ENCODE measurements at regions not wholly inside any gene's neighbourhood (a gene's known extent, or its start where the extent isn't known, plus 50 kb on each side); places are given as distances from the start of the nearest gene placed in this dataset.
A peak's percentile ranks its signal among the peaks of the same experiment; 100 is the strongest.

DNA sequence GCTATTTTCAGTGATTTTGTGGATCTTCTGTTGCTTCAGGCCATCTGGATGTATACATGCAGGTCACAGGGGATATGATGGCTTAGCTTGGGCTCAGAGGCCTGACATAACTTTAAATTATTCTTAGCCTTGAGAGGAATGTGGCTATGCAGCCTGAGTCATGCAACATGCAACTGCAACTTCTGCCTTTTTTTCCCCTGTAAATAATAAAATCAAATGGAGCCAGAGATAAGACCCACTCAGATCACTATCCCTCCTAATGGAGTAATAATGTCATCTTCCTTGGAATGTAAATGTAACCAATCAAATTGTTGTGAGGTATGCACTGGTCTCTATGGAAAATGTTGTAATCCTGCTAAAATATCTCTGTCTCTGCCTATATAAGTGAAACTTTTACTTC lies 54.9 kb downstream of the MAGEB17 start:
- DNase-seq (ENCODE audit: extremely low read depth in 1 of 2, low read depth in 1 of 2): no peak

DNA sequence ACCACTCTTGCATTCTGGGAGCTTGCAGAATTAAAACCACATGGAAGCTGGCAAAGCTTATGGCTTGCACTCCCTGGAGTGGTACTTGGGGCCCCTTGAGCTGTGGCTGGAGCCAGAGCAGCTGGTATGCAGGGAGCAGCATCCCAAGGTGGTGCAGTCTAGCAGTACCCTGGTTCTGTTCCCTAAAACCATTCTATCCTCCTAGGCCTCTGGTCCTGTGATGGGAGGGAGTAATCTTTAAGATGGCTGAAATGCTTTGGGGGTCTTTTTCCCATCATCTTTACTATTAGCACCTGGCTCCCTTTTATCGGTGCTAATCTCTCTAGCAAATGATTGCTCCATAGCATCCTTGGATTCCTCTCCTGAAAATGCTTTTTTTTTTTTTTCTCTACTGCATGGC lies 56.1 kb downstream of the MAGEB17 start:
- DNase-seq (ENCODE audit: extremely low read depth in 1 of 2, low read depth in 1 of 2): no peak

DNA sequence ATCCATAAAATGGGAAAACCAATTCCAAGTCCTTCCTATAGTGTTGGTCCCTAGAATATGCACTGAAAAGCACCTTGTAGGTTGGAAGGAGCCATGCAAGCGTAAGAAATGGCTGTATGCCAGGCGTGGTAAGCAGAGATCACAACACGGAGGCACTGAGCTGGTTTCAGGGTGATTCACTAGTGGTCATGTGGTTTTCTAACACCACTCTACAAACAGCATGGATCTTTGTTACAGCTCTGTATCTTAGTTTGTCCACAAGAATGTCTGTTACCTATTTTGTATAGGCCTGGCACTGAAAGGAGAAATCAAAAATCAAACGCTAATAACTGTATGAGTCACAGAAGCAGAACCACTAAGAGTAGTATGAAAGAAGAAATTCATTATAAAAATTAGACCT lies 71.9 kb downstream of the MAGEB17 start:
- peak in 1 of 2 donors; percentile 3 for DNase-seq (ENCODE audit: extremely low read depth in 1 of 2, low read depth in 1 of 2)

DNA sequence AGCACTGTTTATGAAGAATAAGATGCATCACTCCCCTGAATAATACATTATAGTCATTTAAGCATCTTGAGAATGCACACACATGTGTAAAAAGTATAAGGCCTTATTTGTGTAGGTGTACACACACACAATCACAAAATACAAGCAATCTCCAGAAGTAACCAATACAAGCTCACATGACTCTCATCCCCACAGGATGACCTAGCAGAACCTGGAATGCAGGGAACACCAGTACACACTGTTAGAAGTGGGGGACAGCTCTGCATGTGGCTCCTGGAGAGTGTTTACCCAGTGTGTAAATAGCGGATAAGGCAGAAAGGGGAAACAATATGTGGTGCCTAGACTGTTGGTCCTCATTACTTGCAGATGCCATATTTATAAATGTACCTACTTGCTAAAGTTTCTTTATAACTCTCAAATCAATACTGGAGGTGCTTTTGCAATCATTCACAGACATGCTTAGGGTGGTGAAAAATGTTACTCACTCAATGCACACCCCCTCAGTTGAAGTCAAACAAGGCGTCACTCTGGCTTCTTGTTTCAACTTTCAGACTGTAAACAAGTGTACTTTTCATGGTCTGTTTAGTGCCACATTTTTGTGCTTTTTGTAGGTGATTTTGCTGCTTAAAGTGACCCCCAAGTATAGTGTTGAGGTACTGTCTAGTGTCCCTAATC lies 73.1 kb downstream of the MAGEB17 start:
- DNase-seq (ENCODE audit: extremely low read depth in 1 of 2, low read depth in 1 of 2): no peak

DNA sequence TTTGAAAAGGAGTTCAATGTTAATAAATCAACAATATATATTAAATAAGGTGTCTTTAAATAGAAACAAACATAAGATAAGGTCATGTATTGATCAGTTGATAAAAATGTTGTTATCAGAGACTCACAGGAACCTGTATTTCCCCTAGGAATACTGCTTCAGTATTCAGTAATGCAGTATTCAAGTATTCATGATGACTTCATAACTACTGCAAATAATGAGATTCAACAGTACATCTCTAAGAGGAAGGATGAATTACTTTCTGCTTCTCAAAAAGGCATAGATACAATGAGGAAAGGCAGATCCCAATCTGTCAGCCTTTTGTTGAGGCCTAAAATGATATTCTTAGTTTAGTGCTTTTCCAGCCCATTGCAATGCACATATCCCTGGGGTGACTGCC lies 73.7 kb downstream of the MAGEB17 start:
- DNase-seq (ENCODE audit: extremely low read depth in 1 of 2, low read depth in 1 of 2): no peak

DNA sequence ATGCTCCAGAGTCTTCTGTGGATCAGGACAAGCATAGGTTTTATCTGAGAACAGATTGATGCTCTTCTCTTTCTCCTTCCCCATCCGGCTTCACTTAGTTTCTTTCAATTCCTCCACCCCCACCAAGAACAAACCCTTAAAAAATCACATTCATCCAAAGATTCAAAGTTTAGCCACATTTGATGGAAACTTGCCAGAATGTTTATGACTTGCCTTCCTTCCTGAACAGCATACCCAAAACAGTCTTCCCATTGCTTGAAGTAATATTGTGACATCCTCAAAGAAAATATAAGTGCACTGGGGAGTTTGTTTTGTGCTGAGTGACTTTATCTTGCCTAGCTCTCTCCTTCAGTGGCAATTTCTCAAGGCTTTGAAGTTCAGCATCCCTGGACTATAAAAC lies 83.0 kb downstream of the MAGEB17 start:
- DNase-seq (ENCODE audit: extremely low read depth in 1 of 2, low read depth in 1 of 2): no peak

DNA sequence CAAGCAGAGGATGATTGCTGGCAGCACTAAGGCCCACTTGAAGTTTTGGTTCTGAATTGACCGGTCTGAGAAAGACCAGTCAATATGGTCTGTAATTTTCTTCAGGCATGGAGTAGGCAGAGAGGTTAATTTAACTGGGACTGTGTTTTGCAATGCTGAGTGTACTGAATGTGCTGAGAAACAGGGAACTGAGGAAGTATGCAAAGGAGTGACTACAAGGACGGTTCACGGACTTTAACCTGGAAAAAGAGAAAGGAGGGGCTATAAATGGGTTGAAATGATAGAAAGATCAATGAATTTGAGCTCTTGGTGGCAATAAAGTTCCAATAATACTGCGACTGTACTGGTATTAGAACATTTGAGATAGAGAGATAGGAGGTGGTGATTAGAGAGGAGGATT lies 84.5 kb downstream of the MAGEB17 start:
- DNase-seq (ENCODE audit: extremely low read depth in 1 of 2, low read depth in 1 of 2): no peak

DNA sequence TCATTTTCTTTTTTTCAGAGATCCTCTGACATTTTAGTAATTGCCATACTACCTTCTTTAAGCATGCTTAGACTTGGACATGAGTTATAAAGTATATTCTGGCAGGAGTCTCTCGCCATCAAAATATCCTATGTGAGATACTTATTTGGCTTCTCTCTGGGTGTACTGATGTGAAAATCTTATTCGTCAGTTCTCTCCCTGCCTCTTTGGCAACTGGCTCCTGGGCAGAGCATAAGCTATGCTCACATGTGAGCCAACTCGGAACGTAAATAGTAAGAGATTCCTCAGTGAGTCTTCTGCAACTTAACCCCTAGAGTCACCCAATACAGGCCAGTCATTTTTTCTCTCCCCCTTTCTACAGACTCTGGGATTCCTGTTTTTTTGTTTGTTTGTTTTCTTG lies 91.6 kb downstream of the MAGEB17 start:
- DNase-seq (ENCODE audit: extremely low read depth in 1 of 2, low read depth in 1 of 2): no peak

DNA sequence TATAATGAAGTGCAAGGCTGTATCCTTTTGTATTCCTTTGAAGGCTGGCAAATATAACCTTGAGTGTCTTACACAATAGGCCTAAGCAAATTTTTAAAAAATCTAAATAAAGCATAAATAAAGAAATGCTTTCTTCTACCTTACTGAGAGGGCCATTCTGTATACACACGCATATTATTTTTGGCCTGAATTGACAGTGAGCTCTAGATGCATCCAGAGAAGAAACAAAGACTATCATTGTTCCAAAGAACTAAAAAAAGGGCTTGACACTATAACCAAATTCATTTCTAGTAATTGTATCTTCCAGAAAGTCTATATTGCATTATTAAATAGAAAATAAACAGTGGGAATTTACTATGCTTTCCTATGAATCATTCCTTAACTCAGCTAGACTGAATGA lies 100.2 kb downstream of the MAGEB17 start:
- DNase-seq (ENCODE audit: extremely low read depth in 1 of 2, low read depth in 1 of 2): no peak

DNA sequence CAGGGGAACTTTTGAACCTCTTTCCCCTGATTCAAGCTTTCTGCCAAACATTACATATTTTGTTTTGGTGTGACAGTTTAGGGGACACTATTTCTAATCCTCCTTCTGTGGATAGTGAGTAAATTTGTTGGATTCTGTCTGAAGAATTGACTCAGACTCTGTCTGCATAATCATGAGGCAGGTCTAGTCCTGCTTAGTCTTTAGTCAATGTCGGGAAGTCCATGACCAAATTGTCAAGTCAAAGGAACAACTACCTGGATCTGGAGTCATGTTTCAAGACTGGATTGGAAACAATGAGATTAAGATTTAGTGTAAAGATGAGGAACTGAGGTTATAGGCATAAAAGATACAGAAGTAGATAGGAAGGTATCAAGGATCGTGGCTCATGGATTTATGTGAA lies 100.9 kb downstream of the MAGEB17 start:
- DNase-seq (ENCODE audit: extremely low read depth in 1 of 2, low read depth in 1 of 2): no peak

DNA sequence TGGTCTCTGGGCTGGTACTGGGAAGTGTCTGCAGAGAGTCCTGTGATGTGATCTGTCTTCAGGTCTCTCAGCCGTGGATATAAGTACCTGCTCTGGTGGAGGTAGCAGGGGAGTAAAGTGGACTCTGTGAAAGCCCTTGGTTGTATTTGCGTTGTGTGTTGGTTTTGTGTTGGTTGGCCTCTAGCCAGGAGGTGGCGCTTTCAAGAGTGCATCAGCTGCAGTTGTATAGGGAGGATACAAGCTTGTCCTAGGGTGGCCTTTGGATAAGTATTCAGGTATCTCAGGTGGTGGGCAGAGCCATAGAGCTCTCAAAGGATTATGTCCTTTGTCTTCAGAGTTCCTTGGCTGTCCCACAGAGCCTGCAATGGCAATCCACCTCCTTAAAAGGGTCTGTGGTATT lies 111.6 kb downstream of the MAGEB17 start:
- no peak for DNase-seq (ENCODE audit: extremely low read depth in 1 of 2, low read depth in 1 of 2)

DNA sequence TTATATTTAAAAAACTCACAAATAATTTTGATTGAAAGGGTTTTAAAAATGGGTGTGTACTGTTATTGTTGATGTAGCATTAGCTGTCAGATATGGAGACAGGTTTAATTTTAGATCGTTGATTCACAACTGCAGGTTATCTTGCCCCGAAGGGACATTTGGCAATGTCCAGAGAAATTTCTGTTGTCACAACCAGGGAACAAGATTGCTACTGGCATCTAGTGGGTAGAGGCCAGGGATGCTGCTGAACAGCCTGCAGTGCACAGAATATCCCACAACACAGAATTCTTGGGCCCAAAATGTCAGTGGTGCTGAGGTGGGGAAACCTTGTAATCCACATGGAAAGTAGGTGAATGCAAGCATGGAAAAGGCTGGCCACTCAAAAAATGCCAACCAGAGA lies 114.9 kb downstream of the MAGEB17 start:
- DNase-seq (ENCODE audit: extremely low read depth in 1 of 2, low read depth in 1 of 2): no peak

DNA sequence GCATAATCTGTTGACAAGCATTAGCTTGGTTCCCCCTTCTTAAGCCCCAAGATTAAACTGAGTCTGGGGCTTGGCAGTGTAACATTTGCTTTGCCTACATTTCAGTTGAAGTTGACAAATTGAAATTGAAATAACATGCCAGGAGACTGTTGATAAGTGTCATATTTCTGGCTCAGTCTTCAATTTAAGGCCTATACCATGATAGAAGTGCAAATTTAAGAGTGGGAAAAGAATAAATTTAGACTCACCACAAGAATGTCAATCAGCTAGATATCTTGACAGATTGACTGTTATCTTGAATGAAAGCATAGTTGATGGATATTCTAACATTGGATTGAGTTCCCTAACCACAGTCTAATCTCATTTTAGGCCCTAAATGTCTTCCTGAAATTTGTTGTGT lies 117.6 kb downstream of the MAGEB17 start:
- no peak for DNase-seq (ENCODE audit: extremely low read depth in 1 of 2, low read depth in 1 of 2)

DNA sequence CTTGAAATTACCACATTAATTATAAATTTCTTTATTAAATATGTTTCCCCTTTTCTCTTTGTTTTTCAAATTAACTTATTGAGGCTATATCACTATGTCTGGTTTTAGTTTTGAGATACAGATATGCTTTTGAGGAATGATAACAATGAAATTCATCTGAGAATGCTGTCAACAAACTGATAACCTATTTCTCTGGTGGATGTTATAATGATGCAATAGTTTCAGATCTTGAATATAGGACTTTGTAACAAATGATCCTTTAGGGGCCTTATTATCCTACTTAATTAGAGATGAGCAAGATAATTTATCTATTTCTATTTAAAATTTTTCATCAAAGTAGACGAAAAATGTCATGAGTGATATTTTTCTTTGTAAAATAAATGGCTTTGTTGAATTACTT lies 123.7 kb downstream of the MAGEB17 start:
- DNase-seq (ENCODE audit: extremely low read depth in 1 of 2, low read depth in 1 of 2): no peak

DNA sequence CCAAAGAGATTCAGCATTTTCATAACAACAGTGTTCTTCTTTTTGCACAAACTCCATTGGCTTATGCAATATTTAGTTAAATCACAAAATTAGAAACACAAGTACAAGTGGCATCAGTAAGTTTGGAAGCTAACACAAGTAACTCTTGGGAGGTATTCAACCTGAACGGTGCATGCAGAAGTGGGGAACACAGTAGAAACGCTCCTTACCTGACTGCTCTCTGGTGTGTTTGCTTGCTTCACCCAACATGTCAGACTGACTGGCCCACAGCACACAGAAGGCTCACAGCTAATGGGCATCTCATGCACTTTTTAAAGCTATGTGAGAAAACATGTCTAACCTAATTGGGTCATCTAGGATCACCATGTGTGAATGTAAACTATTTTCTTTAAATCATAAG lies 133.6 kb downstream of the MAGEB17 start:
- DNase-seq (ENCODE audit: extremely low read depth in 1 of 2, low read depth in 1 of 2): no peak

DNA sequence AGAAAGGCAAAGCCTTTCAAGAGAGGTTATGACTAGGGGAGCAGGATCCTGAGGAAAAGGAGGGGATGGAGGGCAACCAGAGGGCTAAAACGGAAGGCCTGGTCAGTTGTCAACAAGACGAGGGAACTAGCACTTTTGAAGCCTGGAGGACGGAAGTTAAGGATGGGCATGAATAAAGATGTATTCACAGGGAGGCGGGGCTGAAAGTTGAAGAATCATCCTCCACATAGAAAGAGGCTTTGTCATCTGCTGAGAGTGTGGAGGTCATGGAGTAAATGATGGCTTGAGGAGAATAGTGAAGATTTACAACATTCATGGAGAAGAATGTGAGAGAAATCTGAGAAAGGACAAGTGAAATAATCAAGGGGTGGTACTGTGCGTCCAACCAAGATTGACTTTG lies 137.5 kb downstream of the MAGEB17 start:
- DNase-seq (ENCODE audit: extremely low read depth in 1 of 2, low read depth in 1 of 2): no peak

DNA sequence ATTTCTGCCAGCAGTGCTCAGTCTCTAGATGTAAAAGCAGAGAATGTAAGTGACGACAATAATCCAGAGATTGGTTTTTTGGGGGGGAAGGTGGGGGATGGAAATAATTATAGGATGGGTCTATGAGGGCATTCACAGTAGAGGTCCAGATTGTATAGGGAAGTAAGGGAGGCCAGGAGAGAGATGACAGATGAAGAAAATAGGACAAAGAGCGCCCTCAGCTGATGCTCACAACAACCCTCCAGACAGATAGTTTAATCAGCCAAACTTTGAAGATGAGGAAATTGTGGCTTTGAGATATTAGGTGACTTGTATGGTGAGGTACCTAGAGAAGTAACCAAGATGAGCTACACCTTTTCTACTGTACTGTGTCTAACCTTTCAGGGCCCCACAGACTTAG lies 137.9 kb downstream of the MAGEB17 start:
- no peak for DNase-seq (ENCODE audit: extremely low read depth in 1 of 2, low read depth in 1 of 2)

DNA sequence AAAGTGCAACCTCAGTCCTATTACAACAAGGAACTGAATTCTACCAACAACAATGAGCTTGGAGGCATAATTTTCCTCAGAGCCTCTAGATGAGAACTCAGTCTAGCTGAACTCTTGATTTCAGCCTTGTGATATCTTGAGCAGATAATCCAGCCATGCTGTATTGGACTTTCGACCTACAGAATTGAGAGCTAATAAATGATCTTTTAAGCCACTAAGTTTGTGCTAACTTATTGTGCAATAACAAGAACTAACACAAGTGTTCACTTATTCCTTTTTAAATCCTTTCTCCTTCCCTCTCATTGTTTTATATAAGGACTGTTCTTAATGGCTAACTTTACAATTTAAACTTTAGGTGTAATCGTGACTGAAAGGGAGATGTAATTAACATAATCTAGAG lies 140.7 kb downstream of the MAGEB17 start:
- no peak for DNase-seq (ENCODE audit: extremely low read depth in 1 of 2, low read depth in 1 of 2)

DNA sequence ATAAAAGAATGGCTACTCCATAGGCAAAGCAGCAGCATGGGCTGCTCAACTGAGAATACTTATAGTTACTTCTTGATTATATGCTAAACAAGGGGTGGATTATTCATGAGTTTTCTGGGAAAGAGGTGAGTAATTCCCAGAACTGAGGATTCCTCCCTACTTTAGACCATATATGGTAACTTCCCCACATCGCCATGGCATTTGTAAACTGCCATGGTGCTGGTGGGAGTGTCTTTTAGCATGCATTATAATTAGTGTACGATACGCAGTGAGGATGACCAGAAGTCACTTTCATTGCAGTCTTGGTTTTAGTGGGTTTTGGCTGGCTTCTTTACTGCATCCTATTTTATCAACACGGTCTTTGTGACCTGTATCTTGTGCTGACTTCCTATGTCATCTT lies 141.5 kb downstream of the MAGEB17 start:
- no peak for DNase-seq (ENCODE audit: extremely low read depth in 1 of 2, low read depth in 1 of 2)

DNA sequence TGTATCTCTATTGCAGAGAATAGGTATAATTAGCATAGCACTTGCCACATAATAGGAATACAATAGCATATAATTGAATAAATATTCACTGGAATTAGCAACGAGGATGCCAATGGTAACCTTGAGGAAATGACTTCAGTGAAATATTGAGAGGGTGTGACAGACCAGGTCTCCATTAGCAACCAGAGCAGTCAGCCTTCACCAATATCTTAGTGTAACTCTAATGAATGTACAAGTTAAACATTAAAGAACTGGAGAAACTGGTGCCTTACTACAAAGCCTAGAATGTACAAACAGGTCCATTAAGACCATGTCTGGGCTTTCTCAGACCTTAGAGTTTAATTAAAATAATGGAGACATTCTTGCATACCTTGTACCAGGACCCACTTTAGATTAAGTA lies 143.0 kb downstream of the MAGEB17 start:
- DNase-seq (ENCODE audit: extremely low read depth in 1 of 2, low read depth in 1 of 2): no peak

DNA sequence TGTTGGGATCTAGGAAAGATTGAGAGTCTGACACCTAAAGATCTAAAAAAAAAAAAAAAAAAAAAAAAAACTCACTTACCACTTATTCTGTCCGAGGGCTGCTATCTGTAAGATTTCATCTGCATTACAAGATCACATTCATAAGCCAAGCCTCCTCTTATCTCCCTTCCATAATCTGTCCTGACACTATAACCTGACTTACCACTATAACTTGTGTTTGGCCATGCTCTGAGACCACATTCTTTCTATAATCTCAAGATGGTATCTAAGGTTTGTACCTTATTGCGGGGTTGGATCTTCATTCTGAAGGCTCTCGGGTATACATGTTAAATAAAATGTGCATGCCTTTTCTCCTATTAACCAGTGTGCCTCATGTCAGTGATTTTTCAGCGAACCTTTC lies 144.4 kb downstream of the MAGEB17 start:
- no peak for DNase-seq (ENCODE audit: extremely low read depth in 1 of 2, low read depth in 1 of 2)

DNA sequence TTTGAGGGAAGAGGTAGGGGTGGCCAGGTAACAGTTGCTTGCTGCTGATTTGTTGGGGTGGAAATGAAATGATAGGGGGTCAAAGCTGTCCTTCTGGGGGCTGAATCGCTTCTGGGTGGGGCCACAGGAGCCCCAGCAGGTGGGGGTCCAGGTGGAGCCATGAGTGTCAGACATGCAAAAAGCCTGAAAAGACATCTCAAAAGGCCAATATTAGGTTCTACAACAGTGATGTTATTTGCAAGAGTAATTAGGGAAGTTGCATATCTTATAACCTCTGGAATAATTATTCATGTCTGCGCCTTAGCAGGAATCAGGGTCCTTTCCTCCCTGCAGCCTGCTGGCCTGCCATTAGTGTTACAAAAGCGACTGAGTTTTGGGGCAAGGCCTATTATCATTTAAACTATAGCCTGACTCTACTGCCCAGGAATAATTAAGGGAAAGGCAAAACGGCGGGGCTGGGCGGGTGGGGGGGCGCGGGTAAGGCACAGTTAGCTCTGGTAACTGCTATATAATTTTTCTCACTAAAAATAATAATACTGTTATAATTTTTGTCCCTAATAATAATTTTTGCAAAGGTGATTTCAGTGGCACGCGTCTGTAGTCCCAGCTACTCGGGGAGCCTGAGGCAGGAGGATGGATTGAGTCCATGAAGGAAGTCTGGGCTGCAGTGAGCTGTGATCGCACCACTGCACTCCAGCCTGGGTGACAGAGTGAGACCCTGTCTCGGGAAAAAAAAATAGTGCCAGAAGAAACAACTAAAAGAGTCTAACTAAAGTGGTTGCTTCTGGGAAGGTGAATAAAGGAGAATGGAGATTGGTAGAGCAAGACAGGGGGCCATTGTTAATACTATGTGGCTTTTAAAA lies 145.7 kb downstream of the MAGEB17 start:
- DNase-seq (ENCODE audit: extremely low read depth in 1 of 2, low read depth in 1 of 2): no peak

DNA sequence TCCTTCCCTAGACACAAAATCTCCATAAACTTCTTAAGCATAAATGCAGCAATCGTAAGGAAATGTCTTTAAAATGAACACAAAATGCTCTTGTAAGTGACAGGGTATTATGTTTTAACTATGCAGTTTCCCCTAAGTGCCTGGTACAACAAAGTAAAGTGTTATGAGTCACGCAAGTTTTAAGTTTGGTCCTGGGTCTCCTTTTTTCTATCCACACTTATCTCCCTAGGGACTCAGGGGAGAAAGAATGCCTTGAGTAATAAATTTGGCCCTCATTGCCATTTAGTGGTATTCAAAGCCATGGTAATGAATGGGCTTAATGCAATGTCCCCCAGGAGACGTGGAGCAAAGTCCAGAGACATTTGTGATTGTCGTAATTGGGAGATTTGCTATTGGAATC lies 149.1 kb downstream of the MAGEB17 start:
- DNase-seq (ENCODE audit: extremely low read depth in 1 of 2, low read depth in 1 of 2): no peak
